T-helper 2 cell treated with Interferon-gamma antibody and Interleukin-4, amounts not matched to agents 100 ng/mL and 5 ng/mL, for 36 hours (primary cell): ENCODE measurements at regions not wholly inside any gene's neighbourhood (a gene's known extent, or its start where the extent isn't known, plus 50 kb on each side); places are given as distances from the start of the nearest gene placed in this dataset.

Source experiments
- intact Hi-C: fragments of 100-400 bp; cut with micrococcal nuclease; formaldehyde crosslinking; loops from one replicate; pipeline ENCODE4 v1.15.1; 2023

DNA sequence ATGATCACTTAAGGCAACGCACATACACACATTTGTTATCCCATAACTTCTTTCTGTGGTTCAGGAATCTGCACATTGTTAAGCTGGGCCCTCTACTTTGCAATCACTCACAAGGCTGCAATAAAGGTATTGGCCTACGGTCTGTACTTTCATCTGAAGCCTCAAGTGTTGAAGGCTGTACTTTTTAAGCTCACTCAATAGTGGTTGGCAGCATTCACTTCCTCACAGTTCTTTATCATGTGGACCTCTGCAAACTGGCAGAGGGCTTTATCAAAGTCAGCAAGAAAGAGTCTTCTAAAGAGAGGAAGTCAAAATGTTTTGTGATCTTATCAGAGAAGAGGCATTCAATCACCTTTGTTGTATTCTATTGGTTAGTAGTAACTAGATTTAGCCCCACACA, 301.4 kb upstream of the EPHA5 start:
- intact Hi-C loops: no loop called here

DNA sequence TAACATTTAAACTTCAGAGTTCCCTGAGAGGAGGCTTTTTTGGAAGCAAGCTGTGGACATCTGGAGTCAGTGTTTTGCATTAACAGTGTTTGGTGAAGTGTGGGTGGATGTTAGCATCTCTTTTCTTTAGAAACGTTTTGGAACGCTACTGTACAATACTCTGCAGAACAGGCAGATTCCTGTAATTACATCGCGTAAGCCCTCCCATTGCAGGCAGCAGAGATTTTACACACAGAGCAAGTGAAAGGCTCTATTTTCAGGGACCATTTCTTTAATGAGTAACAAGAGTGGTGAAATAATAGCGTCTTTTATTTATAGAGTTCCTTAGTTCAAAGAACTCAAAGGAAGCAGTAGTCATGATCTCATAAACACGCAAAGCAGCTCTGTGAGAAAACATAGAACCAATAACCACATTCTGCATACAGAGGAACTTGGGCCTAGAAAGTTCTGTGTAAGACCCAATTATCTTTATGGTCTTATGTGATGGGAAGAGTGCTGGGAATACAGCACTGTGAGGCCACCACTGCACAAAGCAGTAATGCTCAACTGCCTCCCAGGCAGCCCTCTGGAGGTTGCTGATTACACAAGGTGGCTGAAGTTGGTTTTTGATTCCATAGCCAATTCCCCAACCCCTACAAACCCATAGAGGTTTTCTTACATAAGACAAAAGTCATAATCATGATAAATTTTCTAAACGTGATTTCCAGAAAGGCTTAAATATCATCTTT, 298.7 kb upstream of the EPHA5 start:
- intact Hi-C loops: no loop called here

DNA sequence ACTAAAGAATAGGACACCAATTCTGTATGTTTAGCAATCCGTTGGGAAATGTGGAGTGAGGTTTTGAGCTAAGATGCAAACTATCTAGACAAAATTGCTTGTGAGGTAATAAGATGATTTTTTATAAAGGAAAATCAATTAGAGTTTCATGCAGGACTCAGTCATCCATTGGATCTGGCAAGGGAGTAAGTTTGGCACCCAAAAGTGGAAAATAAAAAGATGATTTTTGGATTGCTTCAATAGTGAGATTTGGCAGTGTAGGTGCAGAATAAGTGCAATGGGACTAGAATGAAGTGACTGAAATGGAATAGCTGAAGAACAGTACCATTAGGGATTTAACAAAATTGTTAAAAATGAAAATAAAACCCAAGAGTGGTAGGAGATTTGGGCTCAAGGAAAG, 290.5 kb upstream of the EPHA5 start:
- intact Hi-C loops: no loop called here

DNA sequence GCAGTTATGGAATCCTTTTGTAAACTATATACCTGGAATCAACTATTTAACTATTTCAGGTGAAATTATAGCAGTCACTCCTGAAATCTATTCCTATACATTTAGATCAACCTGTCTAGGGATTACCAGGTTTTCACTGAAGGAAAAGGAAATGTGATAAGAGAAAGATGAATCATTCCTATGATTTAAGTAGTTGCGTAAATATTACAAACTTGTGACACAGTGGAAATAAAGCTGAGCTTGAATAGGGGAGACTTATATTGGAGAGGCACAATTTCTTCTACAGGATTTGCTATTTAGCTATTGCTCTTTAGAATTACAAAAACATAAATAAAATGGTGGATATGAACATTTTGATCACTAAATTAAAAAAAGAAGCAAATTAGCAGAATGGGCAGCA, 284.1 kb upstream of the EPHA5 start:
- intact Hi-C loops: no loop called here

DNA sequence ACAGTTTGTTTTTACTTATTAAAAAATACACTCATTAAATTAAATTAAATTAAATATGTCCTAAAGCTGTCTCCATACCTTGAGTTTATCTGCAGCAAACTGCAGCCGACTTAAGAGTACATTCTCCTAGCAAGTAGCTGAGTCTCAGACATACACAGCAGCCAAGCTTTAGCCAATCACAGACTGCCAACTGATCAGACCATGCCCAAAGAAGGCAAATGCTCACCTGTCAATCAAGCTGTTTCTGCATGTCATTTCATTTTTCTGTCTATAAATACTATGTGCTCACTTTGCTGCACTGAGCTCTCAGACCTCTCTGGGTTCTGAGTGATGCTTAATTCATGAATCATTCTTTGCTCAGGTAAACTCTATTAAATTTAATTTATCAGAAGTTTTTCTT, 280.9 kb upstream of the EPHA5 start:
- intact Hi-C loops: no loop called here

DNA sequence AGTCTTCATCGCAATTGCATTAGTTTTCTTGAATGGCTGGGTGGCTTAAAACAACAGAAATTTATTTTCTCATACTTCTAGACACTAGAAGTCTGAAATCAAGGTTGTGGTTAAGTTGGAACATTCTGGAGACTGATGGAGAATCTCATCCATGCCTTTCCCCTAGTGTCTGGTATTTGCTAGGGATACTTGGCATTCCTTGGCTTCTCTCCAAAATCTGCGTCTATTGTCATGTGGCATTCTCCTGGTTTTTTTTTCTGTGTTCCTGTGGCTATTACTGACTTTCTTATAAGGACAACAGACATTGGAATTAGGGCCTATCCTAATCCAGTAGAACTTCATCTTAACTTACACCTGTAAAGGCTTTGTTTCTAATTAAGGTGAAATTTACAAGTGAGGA, 272.8 kb upstream of the EPHA5 start:
- intact Hi-C loops: no loop called here

DNA sequence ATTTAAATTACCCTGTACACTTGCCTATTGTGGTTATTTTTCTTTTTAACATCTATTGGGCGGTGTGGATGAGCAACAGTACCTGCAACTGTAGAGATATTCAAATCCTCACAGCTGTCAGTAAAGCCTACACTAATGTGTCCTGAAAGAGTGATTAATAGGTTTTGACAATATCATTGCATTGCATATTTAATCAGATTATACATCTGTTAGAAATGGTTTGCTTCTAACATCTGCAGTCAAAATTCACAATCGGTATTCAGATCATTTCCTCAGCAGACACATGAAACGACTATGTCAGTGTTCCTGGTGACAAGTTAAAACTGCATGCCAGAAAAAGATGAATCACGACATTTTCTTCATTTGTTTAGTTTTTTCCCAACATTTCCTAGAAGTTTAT, 254.6 kb upstream of the EPHA5 start:
- intact Hi-C loops: no loop called here

DNA sequence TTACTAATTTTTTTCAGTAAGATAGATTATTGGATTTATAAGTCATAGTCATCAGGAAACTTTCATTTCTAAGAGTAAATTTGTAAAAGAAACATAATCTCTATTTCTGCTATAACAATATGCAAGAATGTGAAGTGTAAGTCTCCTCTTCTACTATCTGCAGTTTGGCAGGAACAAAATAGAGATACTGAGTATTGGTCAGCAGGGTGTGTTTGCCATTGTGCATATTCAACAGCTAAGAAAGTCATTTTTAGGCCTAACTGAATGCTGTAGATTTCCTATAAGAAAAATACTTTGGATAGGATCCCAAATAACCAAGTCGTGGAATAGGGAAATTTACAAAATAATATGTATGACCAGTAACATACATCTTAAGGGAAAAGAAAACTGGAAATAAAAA, 253.3 kb upstream of the EPHA5 start:
- intact Hi-C loops: no loop called here

DNA sequence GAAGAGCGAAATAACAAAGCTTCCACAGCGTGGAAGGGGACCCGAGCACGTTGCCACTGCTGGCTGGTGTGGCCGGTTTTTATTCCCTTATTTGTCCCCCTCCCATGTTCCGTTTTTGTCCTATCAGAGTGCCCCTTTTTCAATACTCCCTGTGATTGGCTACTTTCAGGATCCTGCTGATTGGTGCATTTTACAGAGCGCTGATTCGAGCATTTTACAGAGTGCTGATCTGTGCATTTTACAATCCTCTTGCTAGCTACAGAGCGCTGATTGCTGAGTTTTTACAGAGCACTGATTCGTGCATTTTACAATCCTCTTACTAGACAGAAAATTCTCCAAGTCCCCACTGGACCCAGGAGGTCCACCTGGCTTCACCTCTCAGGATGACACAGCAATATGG, 250.9 kb upstream of the EPHA5 start:
- intact Hi-C loops: no loop called here

DNA sequence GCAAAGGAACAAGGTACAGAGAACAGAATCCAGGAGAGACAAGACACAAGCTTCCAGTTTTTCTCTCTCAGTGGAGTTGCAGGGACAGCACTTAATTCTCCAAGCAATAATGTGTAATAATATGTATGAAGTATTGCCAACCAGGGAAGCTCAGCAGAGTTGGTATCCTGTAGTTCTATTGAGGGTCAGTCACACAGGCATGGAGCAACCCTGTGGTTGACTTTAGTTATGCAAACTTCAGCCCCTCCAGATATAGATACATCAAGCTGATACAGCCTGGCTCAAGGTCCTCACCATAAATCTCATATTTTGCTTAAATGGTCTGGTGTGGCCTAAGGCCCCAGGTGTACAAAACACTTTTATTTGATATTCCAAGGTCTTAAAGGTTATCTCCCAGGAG, 248.6 kb upstream of the EPHA5 start:
- intact Hi-C loops: no loop called here

DNA sequence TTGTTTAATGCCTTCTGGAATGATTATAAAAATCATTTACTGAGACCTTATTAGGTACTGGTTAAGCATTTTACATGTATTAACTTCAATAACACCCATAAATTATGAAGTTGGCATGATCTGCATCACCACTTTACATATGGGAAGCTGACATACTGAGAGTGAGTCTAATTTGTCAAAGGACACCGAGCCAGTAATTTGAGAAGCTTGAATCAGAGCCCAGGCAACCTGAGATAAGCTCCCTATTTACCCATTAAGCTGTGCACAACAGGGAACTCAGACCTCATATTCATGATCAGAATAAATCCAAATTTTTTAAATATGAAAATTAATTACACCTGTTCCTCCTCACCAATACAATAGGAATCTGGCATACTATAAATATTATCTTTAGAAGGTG, 247.9 kb upstream of the EPHA5 start:
- intact Hi-C loops: no loop called here

DNA sequence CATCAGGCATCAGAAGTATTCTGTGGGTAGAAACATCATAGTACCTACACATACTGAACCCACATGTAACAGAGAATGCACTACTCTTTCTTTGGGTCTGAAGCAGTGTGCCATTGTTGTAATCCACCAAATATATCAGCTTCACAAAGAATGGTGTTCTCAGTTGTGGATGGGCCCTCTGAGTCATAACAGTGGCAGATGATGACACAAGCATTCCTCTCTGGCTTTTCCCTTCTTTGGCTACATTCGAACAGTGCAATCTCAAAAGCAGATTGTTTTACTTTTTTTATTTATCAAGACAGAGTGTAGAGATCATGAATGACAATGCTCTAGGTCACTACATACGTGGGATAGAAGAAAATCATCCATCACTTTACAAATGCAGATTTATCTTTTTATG, 247.2 kb upstream of the EPHA5 start:
- intact Hi-C loops: no loop called here

DNA sequence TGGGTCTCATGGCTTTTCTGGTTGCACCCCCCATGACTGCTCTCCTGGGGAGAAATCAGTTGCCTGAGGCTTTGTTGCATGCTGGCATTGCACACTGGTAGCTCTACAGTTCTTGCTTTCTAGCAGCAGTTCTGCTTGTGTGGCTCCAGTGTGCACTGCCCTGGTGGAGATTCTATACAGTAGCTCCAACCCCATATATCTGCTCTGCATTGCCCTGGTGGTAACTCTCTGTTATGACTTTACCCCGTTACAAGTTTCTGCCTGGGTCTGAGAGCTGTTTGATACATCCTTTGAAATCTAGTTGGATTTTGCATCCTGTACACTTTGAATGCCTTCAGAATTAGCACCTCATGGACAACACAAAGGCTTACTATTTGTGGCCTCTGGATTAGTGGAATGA, 241.4 kb upstream of the EPHA5 start:
- intact Hi-C loops: no loop called here

DNA sequence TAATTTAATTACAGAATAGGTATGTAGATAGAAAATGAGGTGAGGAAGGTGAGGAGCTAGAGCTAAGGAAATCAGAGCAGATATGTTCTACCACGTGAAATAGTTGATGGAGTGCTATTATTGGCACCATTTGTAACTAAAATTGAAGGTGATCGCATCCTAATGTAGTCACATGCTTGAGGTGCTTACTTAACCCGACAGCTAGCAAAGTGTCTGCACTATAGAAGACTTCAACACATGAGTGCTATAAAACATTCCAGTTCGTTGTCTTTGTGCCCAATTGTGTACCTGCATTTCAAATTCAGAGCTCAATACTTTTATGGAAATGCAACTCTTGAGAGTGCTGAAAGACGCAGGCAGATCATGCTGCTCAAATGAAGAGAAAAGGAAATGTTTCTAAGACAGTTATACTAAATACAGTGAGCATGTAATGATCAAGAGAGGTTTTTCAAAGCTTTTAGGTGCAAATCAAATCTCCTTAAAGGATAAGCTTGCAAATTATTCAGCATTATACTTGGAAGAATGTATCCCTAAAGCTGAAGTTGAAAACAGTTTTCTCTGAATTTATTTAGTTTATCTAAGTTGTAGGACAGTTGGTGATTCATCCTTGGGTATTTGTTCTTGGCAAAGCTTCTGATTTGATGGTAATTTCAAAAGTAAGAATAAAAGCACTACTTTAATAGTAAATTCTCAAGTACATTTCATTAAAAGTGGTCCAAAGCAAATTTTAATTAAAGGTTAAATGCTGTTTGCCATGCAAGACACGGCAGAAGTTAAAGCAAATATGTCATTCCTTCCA, 223.9 kb upstream of the EPHA5 start:
- intact Hi-C loops: no loop called here

DNA sequence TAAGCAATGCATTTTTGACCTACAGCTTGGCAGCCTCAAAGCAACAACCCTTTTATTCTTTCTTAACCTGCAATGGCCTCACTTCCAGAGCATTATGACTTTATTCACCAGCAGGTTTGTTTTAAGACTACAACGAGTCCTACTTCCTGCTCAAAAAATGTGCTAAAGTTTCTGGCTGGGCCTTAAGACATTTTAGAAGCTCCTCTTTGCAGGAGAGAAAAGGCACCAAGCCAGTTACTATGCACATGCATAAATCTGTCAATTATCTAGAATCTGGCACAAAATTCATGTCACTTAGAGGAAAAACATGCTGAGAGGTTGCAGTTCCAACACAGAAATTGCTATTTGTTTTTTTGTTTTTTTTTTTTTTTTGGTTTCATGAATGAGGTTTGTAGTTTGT, 223.0 kb upstream of the EPHA5 start:
- intact Hi-C loops: no loop called here

DNA sequence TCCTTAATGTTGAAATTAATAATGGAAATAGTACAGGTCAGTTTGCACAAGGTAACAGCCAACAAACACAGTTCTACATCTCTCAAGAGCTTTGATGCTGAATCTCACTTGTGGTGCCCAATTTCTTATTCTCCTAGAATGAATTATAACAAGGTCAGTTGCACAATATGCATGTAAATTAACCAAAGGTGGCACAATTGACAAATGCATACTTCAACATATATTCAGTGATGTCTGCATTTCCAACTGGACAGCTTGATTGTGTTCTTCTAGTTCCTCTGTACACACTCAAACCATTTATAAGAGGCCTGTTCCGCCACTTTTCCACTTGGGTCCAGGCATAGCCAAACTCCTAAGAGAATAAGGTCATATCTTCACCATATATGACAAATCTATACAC, 210.3 kb upstream of the EPHA5 start:
- intact Hi-C loops: no loop called here

DNA sequence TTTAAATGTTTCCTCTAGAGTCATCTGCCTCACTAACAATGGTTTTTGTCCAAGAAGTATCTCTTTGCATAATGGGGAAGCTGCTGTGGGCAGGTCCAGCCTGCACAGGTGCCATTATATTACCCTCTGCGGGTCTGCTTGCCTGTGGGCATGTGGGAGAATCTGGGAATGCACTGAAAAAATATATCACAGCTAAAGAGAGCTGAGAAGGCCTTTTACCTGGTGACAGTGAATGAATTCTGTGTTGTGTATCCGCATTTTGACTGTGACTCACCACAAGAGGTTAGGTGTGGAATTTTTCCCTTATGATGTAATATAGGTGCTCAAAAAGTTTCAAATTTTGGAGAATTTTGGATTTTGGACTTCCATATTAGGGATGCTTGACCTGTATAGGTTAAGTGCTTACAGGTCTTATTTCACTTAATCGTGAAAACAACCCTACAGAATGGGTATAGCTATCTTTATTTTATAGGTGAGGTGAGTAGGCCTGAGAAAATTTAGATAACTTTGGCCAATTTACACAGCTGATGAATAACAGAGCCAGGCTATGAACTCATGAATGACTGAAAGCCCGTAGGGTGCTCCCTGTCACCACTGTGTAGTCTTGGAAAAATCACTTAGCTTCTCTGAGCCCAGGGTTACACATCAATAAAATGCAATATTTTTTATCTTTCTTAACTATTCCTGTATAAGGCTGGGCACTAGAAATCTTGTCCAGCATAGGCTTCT, 198.0 kb upstream of the EPHA5 start:
- intact Hi-C loops: no loop called here

DNA sequence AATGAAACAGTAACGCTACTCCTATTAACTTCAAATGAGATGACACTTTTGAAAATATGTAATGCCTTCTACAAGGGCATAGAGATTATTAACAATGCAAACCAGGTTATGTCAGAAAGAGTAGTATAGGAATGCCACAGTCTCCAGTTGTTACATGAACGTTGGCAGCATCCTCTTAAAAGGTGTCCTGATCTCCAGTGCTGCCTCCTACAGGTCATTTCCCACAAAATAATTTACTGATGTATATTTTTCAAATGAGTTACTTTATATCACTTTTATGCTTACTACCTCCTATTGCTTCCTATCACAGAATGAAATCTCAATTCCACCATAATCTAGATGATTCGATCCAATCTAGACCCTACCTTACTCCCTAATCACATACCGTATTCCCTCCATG, 195.2 kb upstream of the EPHA5 start:
- intact Hi-C loops: no loop called here

DNA sequence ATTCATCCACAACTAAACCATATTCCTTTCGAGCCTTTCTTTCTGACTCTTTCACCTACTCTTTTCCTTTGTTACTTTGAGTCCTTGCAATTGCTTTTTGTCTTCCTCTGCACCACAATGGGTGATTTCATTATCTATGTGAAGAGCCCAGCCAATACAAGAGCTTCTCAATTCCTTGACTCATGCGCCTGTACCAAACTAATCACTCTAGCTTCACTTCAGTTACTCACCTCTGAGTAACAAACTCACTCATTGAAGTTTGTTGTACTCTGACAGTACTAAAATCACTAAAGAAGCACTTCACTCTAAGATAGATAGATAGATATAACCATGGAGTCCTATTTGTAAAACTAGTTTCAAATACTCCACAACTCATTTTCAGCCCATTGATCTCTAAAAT, 191.7 kb upstream of the EPHA5 start:
- intact Hi-C loops: no loop called here

DNA sequence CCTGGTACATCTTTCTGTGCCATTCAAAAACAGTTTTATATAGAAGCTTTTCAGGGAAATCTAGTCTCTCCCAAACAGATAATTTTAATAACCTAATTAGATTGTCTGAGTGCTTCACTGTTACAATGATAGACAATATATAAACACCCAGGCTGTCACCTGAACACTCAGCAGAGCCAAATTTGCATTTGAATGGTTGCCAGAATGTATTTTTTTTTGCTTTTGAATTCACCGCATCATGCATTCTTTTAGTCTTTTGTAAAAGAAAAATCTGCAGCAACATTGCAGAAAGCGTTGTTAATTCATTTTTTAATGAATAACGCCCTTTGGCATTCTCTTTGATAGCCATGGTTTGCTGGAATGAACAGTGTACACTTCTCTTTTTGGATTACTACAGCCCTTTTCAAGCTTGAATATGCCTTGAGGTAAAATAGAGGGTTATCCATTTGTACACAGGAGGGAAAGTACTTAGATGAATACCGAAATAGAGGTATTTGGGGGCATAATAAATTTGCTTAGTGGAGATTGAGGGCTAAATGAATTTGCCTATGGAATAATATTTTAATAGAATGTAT, 175.0 kb upstream of the EPHA5 start:
- intact Hi-C loops: no loop called here

DNA sequence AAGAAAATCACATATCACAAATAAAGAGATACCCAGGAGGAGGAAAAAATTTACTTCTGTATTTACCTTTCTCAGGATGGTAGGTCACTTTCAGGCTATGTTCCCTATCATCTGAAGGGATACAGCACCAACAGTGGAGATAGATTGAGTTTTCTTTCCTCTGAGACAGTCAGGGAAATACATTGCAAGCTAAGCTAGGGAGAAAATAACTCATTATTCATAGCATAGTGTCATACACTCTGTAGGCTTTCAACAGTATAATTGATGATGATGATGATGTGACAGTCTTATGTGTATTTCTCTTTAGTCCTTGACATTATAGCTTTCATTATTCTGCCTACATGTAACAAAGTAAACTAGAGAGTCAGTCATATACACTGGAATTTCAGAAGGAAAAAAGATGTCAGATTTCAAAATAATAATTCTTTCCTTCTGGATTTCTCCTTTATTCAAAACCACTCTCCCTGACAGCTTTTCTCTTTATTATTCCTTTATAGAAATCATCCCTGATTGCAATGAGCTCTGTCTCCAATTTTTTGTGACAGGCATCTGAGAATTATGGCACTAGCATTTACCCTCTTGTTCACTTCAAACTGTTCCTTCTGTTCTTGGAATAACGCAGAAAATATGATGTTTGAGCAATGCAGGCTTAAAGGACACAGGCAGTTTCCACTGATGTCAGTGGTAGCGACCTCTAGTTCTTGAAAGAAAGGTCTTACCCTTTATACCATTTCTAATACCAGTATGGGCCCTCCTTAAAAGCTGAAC, 169.1 kb upstream of the EPHA5 start:
- intact Hi-C loops: no loop called here
